Kidney epithelial cell (primary cell): ENCODE measurements at regions not wholly inside any gene's neighbourhood (a gene's known extent, or its start where the extent isn't known, plus 50 kb on each side); places are given as distances from the start of the nearest gene placed in this dataset.

ENCODE experiments used
- DNase-seq: peaks from one replicate; pipeline ENCODE4 v3.0.0-alpha.2; 2010; ENCODE audit warnings: low read depth
- H3K27me3 ChIP-seq: 2 replicates; pipeline ENCODE4 v1.6.0; 2011; ENCODE audit warnings: low read length; ENCODE audit not compliant: control insufficient read depth, insufficient read depth
- H3K36me3 ChIP-seq: 2 replicates; pipeline ENCODE4 v1.5.1; 2011; ENCODE audit warnings: low read length; ENCODE audit not compliant: control insufficient read depth, insufficient read depth
- H3K4me3 ChIP-seq: 2 replicates; pipeline ENCODE4 v1.5.1; 2011; ENCODE audit warnings: low read depth, mild to moderate bottlenecking, control low read depth, low read length
- CTCF ChIP-seq: IDR thresholded peaks from 2 replicates; pipeline ENCODE4 v1.5.1; 2011; ENCODE audit warnings: mild to moderate bottlenecking, moderate library complexity, low read length, control low read depth, inconsistent platforms; ENCODE audit not compliant: insufficient read depth, poor library complexity, severe bottlenecking

GRCh38 chr5:68930139-68930538 lies 163.7 kb upstream of the SLC30A5 start:
- no peak overlapping the region for H3K4me3 ChIP-seq
- no peaks in the 10 kb centered on the region for H3K36me3 ChIP-seq
- no peak for DNase-seq
- H3K27me3 ChIP-seq: no peaks in the 10 kb centered on the region
- TF ChIP-seq CTCF: no peak

GRCh38 chr5:68932830-68933434 lies 160.9 kb upstream of the SLC30A5 start:
- H3K36me3 ChIP-seq: no peaks in the 10 kb centered on the region
- TF ChIP-seq CTCF: no peak
- H3K27me3 ChIP-seq: no peaks in the 10 kb centered on the region
- H3K4me3 ChIP-seq: no peak overlapping the region
- no peak for DNase-seq

GRCh38 chr5:68942169-68942568 lies 151.6 kb upstream of the SLC30A5 start:
- no peak for DNase-seq
- no peak overlapping the region for H3K4me3 ChIP-seq
- no peaks in the 10 kb centered on the region for H3K27me3 ChIP-seq
- H3K36me3 ChIP-seq: no peaks in the 10 kb centered on the region
- TF ChIP-seq CTCF: no peak

- DNase-seq: no peak
- Histone ChIP-seq H3K36me3 (no peaks in the 10 kb centered on the region), H3K4me3 (no peak overlapping the region), H3K27me3 (peaks cover 2% of the 10 kb centered on the region)
- TF ChIP-seq CTCF: no peak
These were observed 147.1 kb upstream of the SLC30A5 start for GRCh38 chr5:68946728-68947127.

- no peaks in the 10 kb centered on the region for H3K36me3 ChIP-seq
- TF ChIP-seq CTCF: no peak
- peaks cover 2% of the 10 kb centered on the region for H3K27me3 ChIP-seq
- H3K4me3 ChIP-seq: no peak overlapping the region
- DNase-seq: no peak
These were observed 145.8 kb upstream of the SLC30A5 start for GRCh38 chr5:68947986-68948385.

- Histone ChIP-seq H3K36me3 (no peaks in the 10 kb centered on the region), H3K4me3 (no peak overlapping the region), H3K27me3 (peaks cover 2% of the 10 kb centered on the region)
- DNase-seq: no peak
- no peak for TF ChIP-seq CTCF
These were observed 144.6 kb upstream of the SLC30A5 start for GRCh38 chr5:68949256-68949655.
